Heart left ventricle (tissue), 16 donors: ENCODE measurements at regions not wholly inside any gene's neighbourhood (a gene's known extent, or its start where the extent isn't known, plus 50 kb on each side); places are given as distances from the start of the nearest gene placed in this dataset.
A peak's percentile ranks its signal among the peaks of the same experiment; 100 is the strongest.
"Not testable (repeated sequence)": the region's sequence is repeated elsewhere in the genome, so short reads cannot be mapped to it uniquely, and the experiment has no call there.

Source experiments
- ATAC-seq, 4 donors: fragments of 200-7000 bp; cut with Tn5 transposase; one replicate each; pipeline ENCODE4 v1.9.1; 2020 to 2022; ENCODE audit warnings: moderate library complexity in 4 of 4, mild to moderate bottlenecking in 3 of 4, moderate number of reproducible peaks in 1 of 4
- DNase-seq, 5 donors: peaks; one replicate each; pipeline ENCODE4 v3.0.0-alpha.2; 2020
- H3K27ac ChIP-seq, 12 donors: fragments of 200-600 bp; sonication (generic) in 4 of 12; one replicate each; pipeline versions ENCODE4 v1.5.0 to v1.8.0; 2016 to 2022; ENCODE audit warnings: mild to moderate bottlenecking in 2 of 12
- H3K27me3 ChIP-seq, 9 donors: fragments of 200-600 bp; sonication (generic) in 2 of 9; one replicate each; pipeline versions ENCODE4 v1.5.1 to v1.8.0; 2016 to 2022; ENCODE audit warnings: mild to moderate bottlenecking in 3 of 9
- H3K36me3 ChIP-seq, 9 donors: fragments of 200-600 bp; sonication (generic) in 2 of 9; one replicate each; pipeline versions ENCODE4 v1.5.0 to v1.8.0; 2018 to 2022; ENCODE audit warnings: mild to moderate bottlenecking in 2 of 9
- H3K4me1 ChIP-seq, 12 donors: fragments of 200-600 bp; sonication (generic) in 4 of 12; one replicate each; pipeline versions ENCODE4 v1.5.0 to v1.8.0; 2016 to 2022; ENCODE audit warnings: mild to moderate bottlenecking in 3 of 12
- H3K4me3 ChIP-seq, 12 donors: fragments of 200-600 bp; sonication (generic) in 4 of 12; one replicate each; pipeline versions ENCODE4 v1.5.0 to v1.8.0; 2017 to 2022; ENCODE audit warnings: mild to moderate bottlenecking in 9 of 12, moderate library complexity in 4 of 12
- H3K9me3 ChIP-seq, 12 donors: fragments of 200-600 bp; sonication (generic) in 4 of 12; one replicate each; pipeline versions ENCODE4 v1.5.0 to v1.8.0; 2016 to 2022; ENCODE audit warnings: mild to moderate bottlenecking in 1 of 12
- WGBS, 4 donors: extraction: QIAGEN DNeasy Blood & Tissue Kit in 2 of 4; methylation state at CpG; one replicate each; pipeline versions ENCODE4 v1.1.5 to v1.1.7; 2013 to 2018; 5-methylcytosine and 5-hydroxymethylcytosine counted together
- intact Hi-C, 10 donors: fragments of 100-400 bp; cut with DNase I; formaldehyde crosslinking; loops; one replicate each; pipeline versions ENCODE4 v1.11.1 to v1.14.2; 2022
- TF ChIP-seq, protein P1 (sequence below), 12 donors: fragments of 200-600 bp; sonication (generic) in 4 of 12; IDR thresholded peaks; one replicate each; pipeline versions ENCODE4 v1.5.0 to v1.8.0; 2018 to 2022; ENCODE audit warnings: antibody characterized with exemption in 12 of 12, mild to moderate bottlenecking in 5 of 12
- donor health status: ischemic (EF 13 %, LVEDD 7.1; RV severe dilation, severe dysfunction).
- donor health status: healthy with polysubstance abuse.
- donor health status: DM: no; HTN: yes; CAD: no.
- donor health status: DM: no; HTN: no; CAD: no.
- donor health status: ischemic (EF 25% LVEDD 6.9; RV normal size, moderate dysfunction).
- donor health status: ischemic (EF 25% LVEDD 5.7; RV mildly dilated, moderate dysfunction).
- donor health status: healthy.
- donor health status: DM: yes; HTN: yes; CAD: no.
- donor health status: ischemic (EF 35%, LVEDD 5.7; RV mildly dilated, moderate dysfunction).
- donor health status: nonischemic (EF 11% LVEDD 7.7; RV severe dilation, severe dysfunction).
- donor health status: DM: yes; HTN: yes; CAD: no.
- donor health status: PGD.
- donor health status: ischemic (EF 29% LVEDD 5.4; RV normal size, mild dysfunction).
- donor health status: nonischemic (EF 23%, LVEDD 6.1; RV moderate dilation, normal function).

- WGBS, 4 donors = 91 to 94% (median 92%) methylated on average over 2 to 6 of the region's 6 CpGs
- H3K9me3 ChIP-seq, H3K36me3 ChIP-seq, H3K27ac ChIP-seq, ATAC-seq, intact Hi-C loops, H3K4me3 ChIP-seq, DNase-seq, H3K4me1 ChIP-seq, H3K27me3 ChIP-seq: not testable (repeated sequence)
Observed at GRCh38 chr3:195999176-195999575, 82.7 kb downstream of the TFRC start.

- H3K4me3 ChIP-seq, DNase-seq, H3K36me3 ChIP-seq, H3K27ac ChIP-seq, ATAC-seq, intact Hi-C loops, H3K9me3 ChIP-seq, H3K4me1 ChIP-seq, H3K27me3 ChIP-seq: not testable (repeated sequence)
- WGBS, 4 donors = 67 to 85% (median 85%) methylated on average over 2 to 15 of the region's 18 CpGs; no CpG with 5 or more reads in 1 of the 4 donors
Observed at GRCh38 chr3:195996314-195996713, 85.6 kb downstream of the TFRC start.

GRCh38 chr3:195994343-195994742 is 86.0 kb upstream of the TNK2 start:
- DNase-seq = peak in 4 of 5 donors; percentile 40 to 76 (median 44)
- H3K36me3 ChIP-seq, H3K4me1 ChIP-seq, H3K27ac ChIP-seq, H3K9me3 ChIP-seq, H3K4me3 ChIP-seq, ATAC-seq, H3K27me3 ChIP-seq, intact Hi-C loops: not testable (repeated sequence)
- TF ChIP-seq, protein P1, sequence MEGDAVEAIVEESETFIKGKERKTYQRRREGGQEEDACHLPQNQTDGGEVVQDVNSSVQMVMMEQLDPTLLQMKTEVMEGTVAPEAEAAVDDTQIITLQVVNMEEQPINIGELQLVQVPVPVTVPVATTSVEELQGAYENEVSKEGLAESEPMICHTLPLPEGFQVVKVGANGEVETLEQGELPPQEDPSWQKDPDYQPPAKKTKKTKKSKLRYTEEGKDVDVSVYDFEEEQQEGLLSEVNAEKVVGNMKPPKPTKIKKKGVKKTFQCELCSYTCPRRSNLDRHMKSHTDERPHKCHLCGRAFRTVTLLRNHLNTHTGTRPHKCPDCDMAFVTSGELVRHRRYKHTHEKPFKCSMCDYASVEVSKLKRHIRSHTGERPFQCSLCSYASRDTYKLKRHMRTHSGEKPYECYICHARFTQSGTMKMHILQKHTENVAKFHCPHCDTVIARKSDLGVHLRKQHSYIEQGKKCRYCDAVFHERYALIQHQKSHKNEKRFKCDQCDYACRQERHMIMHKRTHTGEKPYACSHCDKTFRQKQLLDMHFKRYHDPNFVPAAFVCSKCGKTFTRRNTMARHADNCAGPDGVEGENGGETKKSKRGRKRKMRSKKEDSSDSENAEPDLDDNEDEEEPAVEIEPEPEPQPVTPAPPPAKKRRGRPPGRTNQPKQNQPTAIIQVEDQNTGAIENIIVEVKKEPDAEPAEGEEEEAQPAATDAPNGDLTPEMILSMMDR (IDR thresholded peaks at IDR 0.05) = peak in 4 of 12 donors; percentile 18 to 43 (median 34)
- WGBS, 4 donors = 21 to 31% methylated on average over 13 of the region's 14 CpGs; no CpG with 5 or more reads in 2 of the 4 donors

GRCh38 chr3:195993671-195994070 is 85.3 kb upstream of the TNK2 start:
- H3K27me3 ChIP-seq, H3K4me3 ChIP-seq, intact Hi-C loops, ATAC-seq, DNase-seq, H3K4me1 ChIP-seq, H3K27ac ChIP-seq, H3K36me3 ChIP-seq, H3K9me3 ChIP-seq: not testable (repeated sequence)
- WGBS, 4 donors = 87 to 96% (median 91%) methylated on average over 11 of the region's 11 CpGs; no CpG with 5 or more reads in 1 of the 4 donors

DNA sequence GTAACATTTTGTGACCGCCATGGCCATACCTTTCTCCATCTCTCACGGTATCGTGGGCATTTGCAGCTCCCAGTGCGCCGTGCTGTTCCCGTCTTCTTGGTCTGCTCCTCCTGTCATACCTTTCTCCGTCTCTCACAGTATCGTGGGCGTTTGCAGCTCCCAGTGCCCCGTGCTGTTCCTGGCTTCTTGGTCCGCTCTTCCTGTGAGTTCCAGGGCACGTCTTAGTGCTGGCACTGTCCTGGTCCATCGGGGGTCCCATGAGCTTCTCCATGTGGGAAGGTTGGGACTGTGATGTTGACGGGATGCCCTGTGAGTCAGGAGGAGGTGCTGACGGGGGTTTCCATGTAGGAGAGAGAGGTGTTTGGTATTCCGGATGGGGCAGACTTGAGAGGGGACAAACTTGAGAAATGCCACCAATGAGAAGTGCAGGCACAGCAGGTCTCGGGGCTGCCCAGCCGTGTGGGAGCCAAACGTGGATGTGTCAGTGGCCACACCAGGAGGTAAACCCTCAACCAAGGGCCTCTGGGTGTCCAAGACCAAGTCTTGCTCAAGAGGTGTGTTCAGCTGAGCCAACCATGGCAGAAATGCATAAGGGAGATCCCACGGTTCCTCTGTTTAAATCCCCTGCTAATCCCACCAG is 84.7 kb upstream of the TNK2 start:
- not testable (repeated sequence) for ATAC-seq
- 91 to 94% (median 93%) methylated on average over 13 to 19 of the region's 20 CpGs for WGBS, 4 donors

GRCh38 chr3:195991986-195992385 is 83.6 kb upstream of the TNK2 start:
- intact Hi-C loops, DNase-seq, H3K36me3 ChIP-seq, H3K27ac ChIP-seq, H3K4me1 ChIP-seq, ATAC-seq, H3K9me3 ChIP-seq, H3K4me3 ChIP-seq, H3K27me3 ChIP-seq: not testable (repeated sequence)
- WGBS, 4 donors = 88 to 92% (median 90%) methylated on average over 7 to 12 of the region's 12 CpGs

More for the DNA sequence above, 84.7 kb upstream of the TNK2 start:
- H3K27ac ChIP-seq, H3K27me3 ChIP-seq, H3K9me3 ChIP-seq, intact Hi-C loops, H3K36me3 ChIP-seq, H3K4me1 ChIP-seq, H3K4me3 ChIP-seq, DNase-seq: not testable (repeated sequence)

DNA sequence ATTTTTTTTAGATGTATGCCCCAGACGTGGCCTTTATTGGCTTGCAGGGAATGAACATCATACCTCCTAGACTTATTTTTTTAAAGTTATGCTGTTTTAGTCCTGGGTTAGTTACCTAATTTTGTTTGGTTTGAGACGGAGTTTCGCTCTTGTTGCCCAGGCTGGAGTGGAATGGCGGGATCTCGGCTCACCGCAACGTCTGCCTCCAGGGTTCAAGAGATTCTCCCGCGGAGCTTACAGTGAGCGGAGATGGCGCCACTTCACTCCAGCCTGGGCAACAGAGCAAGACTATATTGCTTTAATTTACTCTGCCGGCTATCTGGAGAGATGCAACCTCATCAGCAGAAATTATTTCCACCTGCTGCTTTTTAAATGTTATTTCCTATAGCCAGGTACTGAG is 82.9 kb upstream of the TNK2 start:
- H3K4me3 ChIP-seq = peak overlapping the region in 1 of 12 donors; percentile 67
- H3K9me3 ChIP-seq, DNase-seq, H3K4me1 ChIP-seq, intact Hi-C loops, H3K36me3 ChIP-seq, ATAC-seq, H3K27ac ChIP-seq, H3K27me3 ChIP-seq: not testable (repeated sequence)
- WGBS, 4 donors = 86 to 92% (median 88%) methylated on average over 12 of the region's 12 CpGs

- Histone ChIP-seq H3K4me3 (peak overlapping the region; percentile 56 to 91 (median 77)), H3K27ac (peak overlapping the region; percentile 74 to 95 (median 90))
- intact Hi-C loops, H3K4me1 ChIP-seq, H3K9me3 ChIP-seq, H3K27me3 ChIP-seq, H3K36me3 ChIP-seq, DNase-seq: not testable (repeated sequence)
- 51 to 72% (median 57%) methylated on average over 7 of the region's 7 CpGs for WGBS, 4 donors
- peak in 1 of 4 donors; percentile 6 for ATAC-seq
Observed at GRCh38 chr3:195990841-195991174, 82.5 kb upstream of the TNK2 start.
